IPS DF 6.9 (cell line): ENCODE measurements at regions not wholly inside any gene's neighbourhood (a gene's known extent, or its start where the extent isn't known, plus 50 kb on each side); places are given as distances from the start of the nearest gene placed in this dataset.

ENCODE experiments used
- DNase-seq: peaks from one replicate; pipeline ENCODE4 v3.0.0-alpha.2; 2013; ENCODE audit warnings: low read depth, low spot score
- H3K27ac ChIP-seq: one replicate; pipeline ENCODE4 v1.5.1; 2013; ENCODE audit warnings: low read length, control low read depth
- H3K27me3 ChIP-seq: 2 replicates; pipeline ENCODE4 v1.6.1; 2013; ENCODE audit warnings: mild to moderate bottlenecking, low read length; ENCODE audit not compliant: control insufficient read depth, insufficient read depth
- H3K36me3 ChIP-seq: 2 replicates; pipeline ENCODE4 v1.6.1; 2013; ENCODE audit warnings: low read length; ENCODE audit not compliant: control insufficient read depth, insufficient read depth
- H3K4me1 ChIP-seq: 2 replicates; pipeline ENCODE4 v1.6.1; 2013; ENCODE audit warnings: low read length; ENCODE audit not compliant: control insufficient read depth, insufficient read depth
- H3K4me3 ChIP-seq: 2 replicates; pipeline ENCODE4 v1.5.1; 2013; ENCODE audit warnings: mild to moderate bottlenecking, low read length
- H3K9me3 ChIP-seq: 2 replicates; pipeline ENCODE4 v1.6.1; 2013; ENCODE audit warnings: low read length, inconsistent platforms; ENCODE audit not compliant: control insufficient read depth, insufficient read depth
- WGBS: extraction: QIAGEN DNeasy Blood & Tissue Kit; methylation state at CpG from one replicate; pipeline ENCODE4 v1.1.7; 2013; ENCODE audit warnings: mixed read lengths, missing lambda C conversion rate; ENCODE audit not compliant: insufficient read length, insufficient coverage; 5-methylcytosine and 5-hydroxymethylcytosine counted together

GRCh38 chr22:49570032-49570848, 257.4 kb downstream of the BRD1 start:
- no peaks in the 10 kb centered on the region for H3K27me3 ChIP-seq
- DNase-seq: no peak
- no CpG with 5 or more reads among the region's 20 CpGs for WGBS
- peaks cover 41% of the 10 kb centered on the region for H3K9me3 ChIP-seq
- H3K4me1 ChIP-seq: no peaks in the 10 kb centered on the region; the same call in 1 of the 2 replicates
- H3K27ac ChIP-seq: no peak overlapping the region
- no peaks in the 10 kb centered on the region for H3K36me3 ChIP-seq
- no peak overlapping the region for H3K4me3 ChIP-seq

- H3K36me3 ChIP-seq: no peaks in the 10 kb centered on the region
- no peaks in the 10 kb centered on the region for H3K27me3 ChIP-seq
- H3K9me3 ChIP-seq: peaks cover 37% of the 10 kb centered on the region
- no peak overlapping the region for H3K4me3 ChIP-seq
- no CpG with 5 or more reads among the region's 37 CpGs for WGBS
- H3K27ac ChIP-seq: no peak overlapping the region
- H3K4me1 ChIP-seq: no peaks in the 10 kb centered on the region; the same call in 1 of the 2 replicates
- no peak for DNase-seq
Measured at GRCh38 chr22:49569286-49570031, 258.2 kb downstream of the BRD1 start.

GRCh38 chr22:49568751-49569285, 258.9 kb downstream of the BRD1 start:
- peaks cover 39% of the 10 kb centered on the region for H3K9me3 ChIP-seq
- DNase-seq: no peak
- H3K27ac ChIP-seq: no peak overlapping the region
- no CpG with 5 or more reads among the region's 14 CpGs for WGBS
- no peaks in the 10 kb centered on the region; the same call in 1 of the 2 replicates for H3K4me1 ChIP-seq
- no peaks in the 10 kb centered on the region for H3K36me3 ChIP-seq
- no peak overlapping the region for H3K4me3 ChIP-seq
- H3K27me3 ChIP-seq: no peaks in the 10 kb centered on the region

- no CpG with 5 or more reads among the region's 25 CpGs for WGBS
- Histone ChIP-seq H3K27ac (no peak overlapping the region), H3K9me3 (peaks cover 39% of the 10 kb centered on the region), H3K4me3 (no peak overlapping the region), H3K4me1 (no peaks in the 10 kb centered on the region; the same call in 1 of the 2 replicates), H3K36me3 (no peaks in the 10 kb centered on the region), H3K27me3 (no peaks in the 10 kb centered on the region)
- DNase-seq: no peak
Measured at GRCh38 chr22:49567899-49568750, 259.5 kb downstream of the BRD1 start.

GRCh38 chr22:49566693-49567092, 261.0 kb downstream of the BRD1 start:
- WGBS: no CpG with 5 or more reads among the region's 13 CpGs
- Histone ChIP-seq H3K4me1 (no peaks in the 10 kb centered on the region; the same call in 1 of the 2 replicates), H3K4me3 (no peak overlapping the region), H3K27me3 (no peaks in the 10 kb centered on the region), H3K27ac (no peak overlapping the region), H3K9me3 (peaks cover 42% of the 10 kb centered on the region), H3K36me3 (no peaks in the 10 kb centered on the region)
- no peak for DNase-seq

- WGBS: no CpG with 5 or more reads among the region's 12 CpGs
- H3K36me3 ChIP-seq: no peaks in the 10 kb centered on the region
- DNase-seq: no peak
- no peak overlapping the region for H3K27ac ChIP-seq
- H3K4me3 ChIP-seq: no peak overlapping the region
- H3K27me3 ChIP-seq: no peaks in the 10 kb centered on the region
- peaks cover 41% of the 10 kb centered on the region for H3K9me3 ChIP-seq
- H3K4me1 ChIP-seq: no peaks in the 10 kb centered on the region
Measured at GRCh38 chr22:49566141-49566541, 261.5 kb downstream of the BRD1 start.

- no peaks in the 10 kb centered on the region for H3K27me3 ChIP-seq
- no peak for DNase-seq
- H3K36me3 ChIP-seq: no peaks in the 10 kb centered on the region
- H3K27ac ChIP-seq: no peak overlapping the region
- no peaks in the 10 kb centered on the region for H3K4me1 ChIP-seq
- no CpG with 5 or more reads among the region's 6 CpGs for WGBS
- no peak overlapping the region for H3K4me3 ChIP-seq
- peaks cover 41% of the 10 kb centered on the region for H3K9me3 ChIP-seq
Measured at GRCh38 chr22:49565516-49565855, 262.2 kb downstream of the BRD1 start.

- Histone ChIP-seq H3K4me3 (no peak overlapping the region), H3K27me3 (no peaks in the 10 kb centered on the region), H3K27ac (no peak overlapping the region), H3K36me3 (no peaks in the 10 kb centered on the region), H3K9me3 (peaks cover 39% of the 10 kb centered on the region), H3K4me1 (no peaks in the 10 kb centered on the region)
- no CpG with 5 or more reads among the region's 28 CpGs for whole genome bisulfite sequencing
- DNase-seq: no peak
Measured at GRCh38 chr22:49564666-49565515, 262.8 kb downstream of the BRD1 start.

GRCh38 chr22:49564054-49564453, 263.6 kb downstream of the BRD1 start:
- WGBS: no CpG with 5 or more reads among the region's 5 CpGs

More at GRCh38 chr22:49564054-49564453, 263.6 kb downstream of the BRD1 start:
- Histone ChIP-seq H3K27me3 (no peaks in the 10 kb centered on the region), H3K27ac (no peak overlapping the region), H3K4me3 (no peak overlapping the region), H3K9me3 (peaks cover 39% of the 10 kb centered on the region), H3K36me3 (no peaks in the 10 kb centered on the region), H3K4me1 (no peaks in the 10 kb centered on the region)
- DNase-seq: no peak
